ENCODE measurements at regions not wholly inside any gene's neighbourhood (a gene's known extent, or its start where the extent isn't known, plus 50 kb on each side); places are given as distances from the start of the nearest gene placed in this dataset.
"Not testable (repeated sequence)": the region's sequence is repeated elsewhere in the genome, so short reads cannot be mapped to it uniquely, and the experiment has no call there.

- Histone ChIP-seq H2BK15ac (ENCODE audit: low read length) (no peak overlapping the region), H3K4me2 (ENCODE audit: insufficient read depth, low read length, poor library complexity, severe bottlenecking) (no peak overlapping the region), H3K23ac (ENCODE audit: low read depth, low read length, poor library complexity) (no peak overlapping the region), H2BK12ac (ENCODE audit: low read length) (no peak overlapping the region), H4K8ac (ENCODE audit: low read depth, low read length) (no peak overlapping the region), H2AK5ac (ENCODE audit: low read depth, low read length) (no peak overlapping the region), H3K27ac (replicated peaks; ENCODE audit: low read length) (no peak overlapping the region), H2BK5ac (ENCODE audit: low read length) (no peak overlapping the region), H3K18ac (ENCODE audit: low read length) (no peak overlapping the region), H4K91ac (ENCODE audit: low read depth, low read length, poor library complexity) (no peak overlapping the region), H3K14ac (ENCODE audit: low read length) (no peak overlapping the region), H3K9ac (ENCODE audit: low read depth, low read length, poor library complexity) (no peak overlapping the region), H3K79me1 (ENCODE audit: low read depth, low read length) (no peaks in the 10 kb centered on the region), H2AFZ (ENCODE audit: low read length) (no peak overlapping the region), H3K4me3 (ENCODE audit: low read length in 2 of 2) (no peak overlapping the region), H3K4ac (ENCODE audit: low read length) (no peak overlapping the region), H3K36me3 (replicated peaks in 1 of 2; ENCODE audit: control insufficient read depth in 2 of 2, insufficient read depth in 2 of 2, low read length in 2 of 2) (no peaks in the 10 kb centered on the region), H3K27me3 (ENCODE audit: control insufficient read depth in 3 of 3, insufficient read depth in 3 of 3, low read depth in 1 of 3, low read length in 3 of 3) (peaks cover 0 to 12% (median 0%) of the 10 kb centered on the region in 3 experiments), H3K4me1 (ENCODE audit: control insufficient read depth in 2 of 2, insufficient read depth in 1 of 2, low read depth in 1 of 2, low read length in 2 of 2) (no peaks in the 10 kb centered on the region), H3K9me3 (replicated peaks in 1 of 2; ENCODE audit: control insufficient read depth in 2 of 2, insufficient read depth in 1 of 2, low read depth in 1 of 2, low read length in 2 of 2) (no peaks in the 10 kb centered on the region), H2BK120ac (ENCODE audit: low read depth, low read length) (no peak overlapping the region)
- WGBS, 2 donors (ENCODE audit: extremely low coverage in 2 of 2, insufficient read length in 2 of 2, insufficient replicate concordance in 1 of 2) = no CpG with 5 or more reads among the region's 5 CpGs
- no peak for DNase-seq (ENCODE audit: low spot score)
Measured at GRCh38 chr14:57150449-57150848, 118.3 kb downstream of the EXOC5 start.

- H3K27ac ChIP-seq (replicated peaks; ENCODE audit: low read length) = no peak overlapping the region
Measured at GRCh38 chr14:57139173-57139572, 129.5 kb downstream of the EXOC5 start.

GRCh38 chr14:57136669-57137328 is 131.9 kb downstream of the EXOC5 start:
- H3K4me3 ChIP-seq (ENCODE audit: low read length in 2 of 2) = no peak overlapping the region
- H3K27me3 ChIP-seq (ENCODE audit: control insufficient read depth in 3 of 3, insufficient read depth in 3 of 3, low read depth in 1 of 3, low read length in 3 of 3) = peaks cover 0 to 21% (median 0%) of the 10 kb centered on the region in 3 experiments
- H3K18ac ChIP-seq (ENCODE audit: low read length) = peak overlapping the region; percentile 38
- no peak overlapping the region for H3K27ac ChIP-seq (replicated peaks; ENCODE audit: low read length)
- peaks cover 0 to 6% of the 10 kb centered on the region in 2 donors for H3K4me1 ChIP-seq (ENCODE audit: control insufficient read depth in 2 of 2, insufficient read depth in 1 of 2, low read depth in 1 of 2, low read length in 2 of 2)
- H4K91ac ChIP-seq (ENCODE audit: low read depth, low read length, poor library complexity) = no peak overlapping the region
- H2BK12ac ChIP-seq (ENCODE audit: low read length) = no peak overlapping the region
- no peak overlapping the region for H3K4me2 ChIP-seq (ENCODE audit: insufficient read depth, low read length, poor library complexity, severe bottlenecking)
- H4K8ac ChIP-seq (ENCODE audit: low read depth, low read length) = no peak overlapping the region
- no peak overlapping the region for H3K9ac ChIP-seq (ENCODE audit: low read depth, low read length, poor library complexity)
- no peak for DNase-seq (ENCODE audit: low spot score)
- H2AFZ ChIP-seq (ENCODE audit: low read length) = no peak overlapping the region
- no CpG with 5 or more reads among the region's 10 CpGs for WGBS, 2 donors (ENCODE audit: extremely low coverage in 2 of 2, insufficient read length in 2 of 2, insufficient replicate concordance in 1 of 2)
- no peak overlapping the region for H2BK120ac ChIP-seq (ENCODE audit: low read depth, low read length)
- H3K23ac ChIP-seq (ENCODE audit: low read depth, low read length, poor library complexity) = no peak overlapping the region
- H3K79me1 ChIP-seq (ENCODE audit: low read depth, low read length) = no peaks in the 10 kb centered on the region
- H2AK5ac ChIP-seq (ENCODE audit: low read depth, low read length) = no peak overlapping the region
- no peak overlapping the region for H2BK15ac ChIP-seq (ENCODE audit: low read length)
- no peak overlapping the region for H3K4ac ChIP-seq (ENCODE audit: low read length)
- no peaks in the 10 kb centered on the region for H3K36me3 ChIP-seq (replicated peaks in 1 of 2; ENCODE audit: control insufficient read depth in 2 of 2, insufficient read depth in 2 of 2, low read length in 2 of 2)
- peaks cover 0 to 2% of the 10 kb centered on the region in 2 donors for H3K9me3 ChIP-seq (replicated peaks in 1 of 2; ENCODE audit: control insufficient read depth in 2 of 2, insufficient read depth in 1 of 2, low read depth in 1 of 2, low read length in 2 of 2)
- H3K14ac ChIP-seq (ENCODE audit: low read length) = no peak overlapping the region
- no peak overlapping the region for H2BK5ac ChIP-seq (ENCODE audit: low read length)

More at GRCh38 chr14:57139173-57139572, 129.5 kb downstream of the EXOC5 start:
- no peak overlapping the region for H2BK15ac ChIP-seq (ENCODE audit: low read length)
- no CpG with 5 or more reads among the region's 5 CpGs for WGBS, 2 donors (ENCODE audit: extremely low coverage in 2 of 2, insufficient read length in 2 of 2, insufficient replicate concordance in 1 of 2)
- H4K8ac ChIP-seq (ENCODE audit: low read depth, low read length) = no peak overlapping the region
- H2BK120ac ChIP-seq (ENCODE audit: low read depth, low read length) = no peak overlapping the region
- no peak overlapping the region for H2BK5ac ChIP-seq (ENCODE audit: low read length)
- DNase-seq (ENCODE audit: low spot score) = no peak
- no peak overlapping the region for H2BK12ac ChIP-seq (ENCODE audit: low read length)
- no peak overlapping the region for H3K4ac ChIP-seq (ENCODE audit: low read length)
- H3K36me3 ChIP-seq (replicated peaks in 1 of 2; ENCODE audit: control insufficient read depth in 2 of 2, insufficient read depth in 2 of 2, low read length in 2 of 2) = no peaks in the 10 kb centered on the region
- H2AK5ac ChIP-seq (ENCODE audit: low read depth, low read length) = no peak overlapping the region
- H3K4me1 ChIP-seq (ENCODE audit: control insufficient read depth in 2 of 2, insufficient read depth in 1 of 2, low read depth in 1 of 2, low read length in 2 of 2) = peaks cover 0 to 6% of the 10 kb centered on the region in 2 donors
- no peak overlapping the region for H3K9ac ChIP-seq (ENCODE audit: low read depth, low read length, poor library complexity)
- no peak overlapping the region for H4K91ac ChIP-seq (ENCODE audit: low read depth, low read length, poor library complexity)
- peaks cover 0 to 19% (median 0%) of the 10 kb centered on the region in 3 experiments for H3K27me3 ChIP-seq (ENCODE audit: control insufficient read depth in 3 of 3, insufficient read depth in 3 of 3, low read depth in 1 of 3, low read length in 3 of 3)
- no peaks in the 10 kb centered on the region for H3K9me3 ChIP-seq (replicated peaks in 1 of 2; ENCODE audit: control insufficient read depth in 2 of 2, insufficient read depth in 1 of 2, low read depth in 1 of 2, low read length in 2 of 2)
- no peaks in the 10 kb centered on the region for H3K79me1 ChIP-seq (ENCODE audit: low read depth, low read length)
- no peak overlapping the region for H2AFZ ChIP-seq (ENCODE audit: low read length)
- H3K4me3 ChIP-seq (ENCODE audit: low read length in 2 of 2) = no peak overlapping the region
- H3K4me2 ChIP-seq (ENCODE audit: insufficient read depth, low read length, poor library complexity, severe bottlenecking) = no peak overlapping the region
- H3K14ac ChIP-seq (ENCODE audit: low read length) = no peak overlapping the region
- no peak overlapping the region for H3K23ac ChIP-seq (ENCODE audit: low read depth, low read length, poor library complexity)
- no peak overlapping the region for H3K18ac ChIP-seq (ENCODE audit: low read length)

GRCh38 chr14:57127809-57128208 is 140.9 kb downstream of the EXOC5 start:
- not testable (repeated sequence) for H3K27ac ChIP-seq (replicated peaks; ENCODE audit: low read length); H2BK5ac ChIP-seq (ENCODE audit: low read length); H2BK12ac ChIP-seq (ENCODE audit: low read length); H3K18ac ChIP-seq (ENCODE audit: low read length); H3K36me3 ChIP-seq (replicated peaks in 1 of 2; ENCODE audit: control insufficient read depth in 2 of 2, insufficient read depth in 2 of 2, low read length in 2 of 2); H3K9me3 ChIP-seq (replicated peaks in 1 of 2; ENCODE audit: control insufficient read depth in 2 of 2, insufficient read depth in 1 of 2, low read depth in 1 of 2, low read length in 2 of 2); H3K4me1 ChIP-seq (ENCODE audit: control insufficient read depth in 2 of 2, insufficient read depth in 1 of 2, low read depth in 1 of 2, low read length in 2 of 2); H3K27me3 ChIP-seq (ENCODE audit: control insufficient read depth in 3 of 3, insufficient read depth in 3 of 3, low read depth in 1 of 3, low read length in 3 of 3); H3K9ac ChIP-seq (ENCODE audit: low read depth, low read length, poor library complexity); H3K4ac ChIP-seq (ENCODE audit: low read length); H3K4me3 ChIP-seq (ENCODE audit: low read length in 2 of 2); H4K91ac ChIP-seq (ENCODE audit: low read depth, low read length, poor library complexity); H2AK5ac ChIP-seq (ENCODE audit: low read depth, low read length); DNase-seq (ENCODE audit: low spot score); H3K23ac ChIP-seq (ENCODE audit: low read depth, low read length, poor library complexity); H3K4me2 ChIP-seq (ENCODE audit: insufficient read depth, low read length, poor library complexity, severe bottlenecking); H4K8ac ChIP-seq (ENCODE audit: low read depth, low read length); H2BK15ac ChIP-seq (ENCODE audit: low read length); H3K79me1 ChIP-seq (ENCODE audit: low read depth, low read length); H2BK120ac ChIP-seq (ENCODE audit: low read depth, low read length); H3K14ac ChIP-seq (ENCODE audit: low read length); H2AFZ ChIP-seq (ENCODE audit: low read length)
- no CpG with 5 or more reads among the region's 6 CpGs for WGBS, 2 donors (ENCODE audit: extremely low coverage in 2 of 2, insufficient read length in 2 of 2, insufficient replicate concordance in 1 of 2)
